Motor neuron (in vitro differentiated cells): ENCODE measurements at regions not wholly inside any gene's neighbourhood (a gene's known extent, or its start where the extent isn't known, plus 50 kb on each side); places are given as distances from the start of the nearest gene placed in this dataset.
A peak's percentile ranks its signal among the peaks of the same experiment; 100 is the strongest.
"Not testable (repeated sequence)": the region's sequence is repeated elsewhere in the genome, so short reads cannot be mapped to it uniquely, and the experiment has no call there.

Experiments used
- ATAC-seq, 8 experiments: fragments of 200-7000 bp; cut with Tn5 transposase; replicated peaks in 6 of 8; 2 replicates each; pipeline ENCODE4 v1.8.0; 2021; ENCODE audit warnings: mild to moderate bottlenecking in 8 of 8, moderate library complexity in 8 of 8
- H3K27ac ChIP-seq, 2 donors: fragments of 250-450 bp; sonication (Bioruptor Pico); 2 replicates each; pipeline ENCODE4 v1.9.0; 2021; ENCODE audit warnings: antibody characterized with exemption in 2 of 2, mild to moderate bottlenecking in 2 of 2, moderate library complexity in 1 of 2
- H3K4me1 ChIP-seq, 2 donors: fragments of 250-450 bp; sonication (Bioruptor Pico); replicated peaks in 1 of 2; 2 replicates each; pipeline ENCODE4 v1.6.1; 2021; ENCODE audit warnings: antibody characterized with exemption in 2 of 2, mild to moderate bottlenecking in 2 of 2, moderate library complexity in 1 of 2
- H3K4me3 ChIP-seq, 5 donors: fragments of 250-450 bp; sonication (Bioruptor Pico); 2 replicates each; pipeline ENCODE4 v1.9.0; 2021; ENCODE audit warnings: antibody characterized with exemption in 5 of 5, mild to moderate bottlenecking in 5 of 5, moderate library complexity in 4 of 5
- WGBS, 10 experiments: fragments of 450-650 bp; shearing (Covaris generic); methylation state at CpG; one replicate each; pipeline ENCODE4 v1.0.0; 2022; 5-methylcytosine and 5-hydroxymethylcytosine counted together
- in situ Hi-C, 9 experiments: fragments of 400-800 bp; cut with MboI; loops; one replicate each; pipeline ENCODE4 v1.15.0; 2021; ENCODE audit warnings: low sequenced_read_pairs in 9 of 9, low pct_unique_long_range_greater_than_20kb in 2 of 9; ENCODE audit not compliant: unreplicated experiment in 9 of 9

DNA sequence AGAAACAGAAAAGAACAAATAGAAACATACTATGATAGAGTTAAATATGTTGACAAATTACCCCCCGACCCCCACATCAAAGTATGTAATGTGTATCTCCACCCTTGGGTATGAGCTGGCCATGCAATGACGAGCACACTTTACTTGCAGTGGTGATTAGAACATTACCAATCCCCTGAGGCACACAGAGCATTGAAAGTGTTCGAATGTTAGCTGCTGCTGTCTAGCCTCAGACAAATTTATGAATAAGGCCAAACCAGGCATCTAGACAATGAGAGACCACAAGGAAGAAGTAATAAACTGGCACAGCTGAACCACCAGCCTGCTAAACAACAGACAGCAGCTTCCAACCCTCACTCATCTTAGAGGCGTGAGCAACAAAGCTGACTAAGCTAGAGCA, 380.5 kb downstream of the DSEL start:
- Histone ChIP-seq H3K4me1 (peaks cover 6 to 19% of the 10 kb centered on the region in 2 donors), H3K4me3 (no peak overlapping the region), H3K27ac (no peak overlapping the region)
- peak in 6 of 8 experiments; percentile 37 to 79 (median 72) for ATAC-seq
- 11 to 80% (median 33%) methylated on average over 1 to 4 of the region's 4 CpGs; no CpG with 5 or more reads in 1 of the 10 experiments for WGBS, 10 experiments
- in situ Hi-C loops, result no loop called here

DNA sequence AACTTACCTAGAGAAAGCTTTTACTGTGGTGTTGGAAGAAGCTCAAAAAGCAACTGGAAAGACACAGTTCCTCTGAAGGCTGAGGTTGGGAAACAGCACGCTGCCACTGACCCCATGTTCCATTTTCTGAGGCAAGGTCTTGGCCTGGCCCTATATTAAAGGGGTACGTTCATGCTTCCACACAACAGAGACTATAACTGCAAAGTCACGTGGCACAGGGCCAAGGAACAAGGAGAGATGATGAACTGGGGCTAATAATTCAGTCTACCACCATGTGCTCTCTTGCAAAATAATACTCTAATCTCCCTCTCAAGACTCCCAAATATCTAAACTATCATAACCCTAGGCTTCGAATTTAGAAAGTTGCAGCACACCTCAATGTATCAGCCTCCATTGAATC, 381.6 kb downstream of the DSEL start:
- peaks cover 6 to 22% of the 10 kb centered on the region in 2 donors for H3K4me1 ChIP-seq
- in situ Hi-C loops, result no loop called here
- H3K4me3 ChIP-seq, result no peak overlapping the region
- 0 to 100% (median 75%) methylated on average over 1 to 4 of the region's 4 CpGs; no CpG with 5 or more reads in 1 of the 10 experiments for WGBS, 10 experiments
- no peak overlapping the region for H3K27ac ChIP-seq
- ATAC-seq, result no peak

DNA sequence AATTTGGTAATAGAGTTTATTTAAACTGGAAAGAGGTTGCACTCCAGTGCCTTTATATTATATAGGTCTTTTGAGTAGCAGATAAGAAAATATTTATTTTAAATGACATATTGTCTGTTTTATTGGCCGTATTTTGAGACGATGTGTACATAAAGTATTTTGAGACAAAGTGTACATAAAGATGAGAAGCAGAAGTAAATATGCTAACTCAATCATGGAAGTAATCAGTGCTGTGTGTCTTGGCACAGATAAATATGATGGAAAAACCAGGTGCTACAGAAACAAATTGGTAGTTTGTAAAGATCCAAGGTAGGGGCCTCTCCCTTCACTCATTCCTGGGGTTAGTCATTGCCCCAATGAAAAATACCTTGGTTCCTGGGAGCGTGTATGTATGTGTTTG, 382.9 kb downstream of the DSEL start:
- in situ Hi-C loops, result no loop called here
- no peak overlapping the region for H3K4me3 ChIP-seq
- WGBS, 10 experiments, result 13 to 93% (median 56%) methylated on average over 2 to 3 of the region's 3 CpGs; no CpG with 5 or more reads in 2 of the 10 experiments

DNA sequence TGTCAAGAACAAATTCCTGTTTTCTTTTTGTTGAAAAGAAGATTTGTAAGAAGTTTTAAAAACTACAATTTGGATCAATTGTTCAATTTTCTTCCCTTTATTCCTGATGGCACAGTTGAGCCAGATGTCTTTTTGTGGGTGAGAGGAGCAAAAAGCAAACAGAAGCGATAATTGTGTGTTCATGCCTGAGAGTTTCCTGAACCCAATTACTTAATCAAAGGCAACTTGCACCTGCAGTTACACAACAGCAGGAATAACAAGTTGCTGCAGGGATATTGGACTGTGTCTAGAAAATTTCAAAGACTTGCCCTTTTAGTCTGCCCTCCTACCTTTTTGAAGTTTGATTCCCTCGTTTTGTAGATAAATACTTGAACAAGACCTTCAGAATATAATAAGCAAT, 383.6 kb downstream of the DSEL start:
- no peak for ATAC-seq
- in situ Hi-C loops, result no loop called here
- peaks cover 6 to 22% of the 10 kb centered on the region in 2 donors for H3K4me1 ChIP-seq
- no peak overlapping the region for H3K27ac ChIP-seq
- H3K4me3 ChIP-seq, result no peak overlapping the region
- WGBS, 10 experiments, result 30 to 85% (median 63%) methylated on average over 1 to 2 of the region's 2 CpGs; no CpG with 5 or more reads in 1 of the 10 experiments

More for the DNA sequence above, 382.9 kb downstream of the DSEL start:
- H3K27ac ChIP-seq, result no peak overlapping the region
- ATAC-seq, result peak in 1 of 8 experiments; percentile 18
- peaks cover 6 to 22% of the 10 kb centered on the region in 2 donors for H3K4me1 ChIP-seq

DNA sequence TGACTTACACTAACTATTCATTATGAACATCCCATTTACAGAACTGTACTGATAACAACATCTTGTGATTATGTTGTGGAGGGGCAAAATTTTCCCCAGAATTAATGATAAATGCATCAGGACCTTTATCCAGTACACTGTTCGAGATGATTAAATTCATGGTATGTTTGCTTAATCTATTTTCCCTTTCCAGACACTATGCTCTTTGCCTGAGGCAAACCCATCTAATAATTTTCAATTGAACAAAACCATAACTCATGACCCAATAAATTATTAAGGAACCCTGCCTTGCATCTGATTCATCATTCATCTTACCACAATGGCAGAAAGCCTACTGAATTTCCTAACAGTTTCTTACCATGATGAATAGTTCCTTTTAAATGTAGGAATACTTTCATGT, 385.0 kb downstream of the DSEL start:
- peak in 5 of 8 experiments; percentile 50 to 89 (median 67) for ATAC-seq
- Histone ChIP-seq H3K4me3 (no peak overlapping the region), H3K4me1 (peaks cover 6 to 22% of the 10 kb centered on the region in 2 donors), H3K27ac (no peak overlapping the region)
- in situ Hi-C loops, result no loop called here
- WGBS, 10 experiments, result 0 to 100% (median 44%) methylated on average over 1 of the region's 1 CpG; no CpG with 5 or more reads in 2 of the 10 experiments

DNA sequence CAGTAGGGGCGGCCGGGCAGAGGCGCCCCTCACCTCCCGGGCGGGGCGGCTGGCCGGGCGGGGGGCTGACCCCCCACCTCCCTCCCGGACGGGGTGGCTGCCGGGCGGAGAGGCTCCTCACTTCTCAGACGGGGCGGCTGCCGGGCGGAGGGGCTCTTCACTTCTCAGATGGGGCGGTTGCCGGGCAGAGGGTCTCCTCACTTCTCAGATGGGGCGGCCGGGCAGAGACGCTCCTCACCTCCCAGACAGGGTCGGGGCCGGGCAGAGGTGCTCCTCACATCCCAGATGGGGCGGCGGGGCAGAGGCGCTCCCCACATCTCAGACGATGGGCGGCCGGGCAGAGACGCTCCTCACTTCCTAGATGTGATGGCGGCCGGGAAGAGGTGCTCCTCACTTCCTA, 389.8 kb downstream of the DSEL start:
- ATAC-seq, H3K4me1 ChIP-seq, H3K27ac ChIP-seq, in situ Hi-C loops, H3K4me3 ChIP-seq: not testable (repeated sequence)
- WGBS, 10 experiments, result no CpG with 5 or more reads among the region's 32 CpGs

DNA sequence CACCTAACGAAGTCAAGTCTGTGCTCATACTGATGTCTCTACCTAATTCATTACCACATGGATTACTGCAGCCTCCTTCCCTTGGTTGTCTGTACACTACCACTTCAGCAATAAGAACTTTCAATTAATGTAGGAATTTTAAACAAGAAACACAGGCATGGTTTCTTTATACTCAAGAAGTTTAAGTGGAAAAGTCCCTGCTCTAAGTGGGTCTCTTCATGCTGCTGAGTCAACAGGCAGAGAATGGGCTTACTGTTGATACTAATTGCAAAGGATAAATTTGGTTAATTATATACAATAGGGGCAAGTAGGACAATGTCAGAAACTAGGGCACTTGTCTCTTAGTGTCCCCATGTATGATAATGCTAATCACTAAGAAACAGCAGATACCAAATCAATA, 392.6 kb downstream of the DSEL start:
- H3K27ac ChIP-seq, result no peak overlapping the region
- H3K4me3 ChIP-seq, result no peak overlapping the region
- in situ Hi-C loops, result no loop called here
- 13 to 100% (median 80%) methylated on average over 1 of the region's 1 CpG; no CpG with 5 or more reads in 4 of the 10 experiments for WGBS, 10 experiments
- no peak for ATAC-seq
- H3K4me1 ChIP-seq, result no peaks in the 10 kb centered on the region

DNA sequence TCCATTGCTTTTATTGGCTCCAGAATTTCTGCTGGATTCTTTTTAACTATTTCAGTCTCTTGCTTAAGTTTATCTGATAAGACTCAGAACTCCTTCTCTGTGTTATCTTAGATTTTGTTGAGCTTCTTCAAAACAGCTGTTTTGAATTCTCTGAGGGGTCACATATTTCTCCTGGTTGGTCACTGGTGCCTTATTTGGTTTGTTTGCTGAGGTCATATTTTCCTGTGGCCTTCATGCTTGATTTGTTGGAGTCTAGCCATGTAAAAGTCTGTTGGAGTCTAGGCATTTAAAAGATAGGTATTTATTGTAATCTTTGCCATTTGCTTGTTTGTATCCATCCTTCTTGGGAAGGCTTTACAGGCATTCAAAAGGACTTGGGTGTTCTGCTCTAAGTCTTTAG, 398.7 kb downstream of the DSEL start:
- in situ Hi-C loops, result no loop called here
- no peak for ATAC-seq
- Histone ChIP-seq H3K4me1 (no peaks in the 10 kb centered on the region), H3K27ac (no peak overlapping the region), H3K4me3 (no peak overlapping the region)

DNA sequence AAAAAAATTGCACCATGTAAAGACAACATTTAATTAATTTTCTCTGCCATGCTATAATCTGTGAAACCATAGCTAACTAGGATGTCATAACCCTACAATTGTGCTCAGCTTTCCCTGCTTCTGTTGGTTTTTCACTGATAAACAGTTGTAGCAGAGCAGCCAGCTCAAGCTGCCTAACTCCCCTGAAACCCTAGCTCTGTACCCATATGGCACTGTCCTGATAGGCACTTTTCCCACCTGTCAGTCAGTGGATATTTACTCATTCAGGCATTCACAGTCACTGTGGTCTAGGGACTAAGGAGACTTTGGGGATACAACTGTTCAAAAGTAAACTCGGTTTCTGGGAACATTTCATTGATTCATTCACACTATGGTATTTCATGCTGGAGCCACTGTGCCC, 407.0 kb downstream of the DSEL start:
- H3K4me1 ChIP-seq, result peaks cover 0 to 4% of the 10 kb centered on the region in 2 donors
- H3K27ac ChIP-seq, result no peak overlapping the region
- 0 to 100% (median 80%) methylated on average over 1 of the region's 1 CpG; no CpG with 5 or more reads in 1 of the 10 experiments for WGBS, 10 experiments
- H3K4me3 ChIP-seq, result no peak overlapping the region
- in situ Hi-C loops, result loop anchor here in 1 of 9 experiments (10.0 kb wide), 1 partner anchor 75 kb away; no protein-coding TSS in a partner anchor
- ATAC-seq, result no peak

DNA sequence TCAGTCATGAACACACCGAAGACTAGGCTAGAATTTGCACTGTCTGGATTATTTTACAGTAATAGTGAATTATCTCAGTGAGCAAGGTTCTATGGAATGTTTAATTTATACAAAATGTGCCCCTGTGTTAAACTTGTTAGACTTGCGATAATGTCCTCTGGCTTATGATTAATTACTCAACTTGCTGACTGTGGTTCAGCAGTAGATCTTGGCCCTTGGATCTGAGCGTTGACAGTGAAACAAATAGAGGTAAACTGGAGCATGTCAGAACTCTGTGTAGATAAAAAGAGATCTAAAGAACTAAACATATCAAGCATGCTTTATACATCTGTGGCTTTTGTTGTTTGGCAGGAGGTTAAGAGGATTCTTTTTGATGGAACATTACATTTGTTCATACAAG, 407.6 kb downstream of the DSEL start:
- in situ Hi-C loops, result loop anchor here in 1 of 9 experiments (10.0 kb wide), 1 partner anchor 76 kb away; no protein-coding TSS in a partner anchor
- no peak overlapping the region for H3K4me3 ChIP-seq
- H3K4me1 ChIP-seq, result peaks cover 0 to 4% of the 10 kb centered on the region in 2 donors
- H3K27ac ChIP-seq, result no peak overlapping the region
- no peak for ATAC-seq
- WGBS, 10 experiments, result 17 to 96% (median 70%) methylated on average over 1 to 3 of the region's 3 CpGs; no CpG with 5 or more reads in 2 of the 10 experiments

DNA sequence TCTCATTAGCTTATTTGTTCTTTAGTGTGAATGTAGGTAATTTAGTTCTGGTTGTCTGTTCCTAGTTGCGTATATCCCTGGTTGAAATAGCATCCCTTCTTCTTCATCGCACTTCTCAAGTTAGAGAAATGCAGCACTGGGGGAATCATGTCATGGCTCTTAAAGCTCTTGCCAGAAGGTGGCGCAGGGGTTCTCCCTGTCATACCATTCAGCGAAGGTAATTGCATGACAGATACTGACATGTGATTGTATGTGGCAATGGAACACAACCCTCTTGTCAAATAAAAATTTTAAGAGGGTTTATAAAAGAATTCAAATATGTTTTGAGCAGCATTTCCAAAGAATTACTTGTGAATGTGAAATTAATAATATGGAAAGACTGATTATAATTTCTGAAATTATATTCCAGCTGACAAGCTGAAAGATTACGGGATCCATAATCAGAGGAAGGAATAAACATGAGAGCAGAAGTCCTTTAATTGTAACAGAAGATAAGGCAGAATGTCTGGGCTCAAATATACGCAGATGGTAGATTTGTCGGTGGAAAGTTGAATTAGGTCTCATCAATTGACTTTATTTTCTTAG, 411.7 kb downstream of the DSEL start:
- peak; percentile 58 to 100 (median 86) for ATAC-seq
- in situ Hi-C loops, result loop anchor here in 1 of 9 experiments (10.0 kb wide), 1 partner anchor 80 kb away; no protein-coding TSS in a partner anchor
- 33 to 84% (median 59%) methylated on average over 2 to 6 of the region's 7 CpGs; no CpG with 5 or more reads in 1 of the 10 experiments for WGBS, 10 experiments
- Histone ChIP-seq H3K27ac (no peak overlapping the region), H3K4me3 (no peak overlapping the region), H3K4me1 (peaks cover 0 to 4% of the 10 kb centered on the region in 2 donors)

DNA sequence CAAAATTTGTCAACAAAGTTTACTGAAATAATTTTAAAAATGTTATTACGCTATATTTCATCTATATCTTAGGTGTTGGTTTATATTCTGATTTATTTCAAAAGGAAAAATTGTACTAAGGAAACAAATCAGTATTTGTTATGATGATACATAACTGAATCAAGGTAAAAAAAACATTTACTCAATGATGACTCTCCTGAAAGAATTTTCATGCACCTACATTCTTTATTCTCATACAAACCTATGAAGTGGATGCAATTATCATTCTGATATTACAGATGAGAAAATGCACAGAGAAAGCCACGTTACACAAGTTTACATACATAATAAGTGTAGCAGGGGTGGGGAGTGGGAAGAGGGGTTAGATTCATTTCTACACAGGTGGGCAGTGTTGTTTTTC, 422.4 kb downstream of the DSEL start:
- Histone ChIP-seq H3K4me1 (no peaks in the 10 kb centered on the region), H3K27ac (no peak overlapping the region), H3K4me3 (no peak overlapping the region)
- WGBS, 10 experiments, result 0 to 100% (median 81%) methylated on average over 1 to 2 of the region's 2 CpGs; no CpG with 5 or more reads in 1 of the 10 experiments
- in situ Hi-C loops, result loop anchor here in 1 of 9 experiments (25.0 kb wide), 1 partner anchor 93 kb away; no protein-coding TSS in a partner anchor
- no peak for ATAC-seq

DNA sequence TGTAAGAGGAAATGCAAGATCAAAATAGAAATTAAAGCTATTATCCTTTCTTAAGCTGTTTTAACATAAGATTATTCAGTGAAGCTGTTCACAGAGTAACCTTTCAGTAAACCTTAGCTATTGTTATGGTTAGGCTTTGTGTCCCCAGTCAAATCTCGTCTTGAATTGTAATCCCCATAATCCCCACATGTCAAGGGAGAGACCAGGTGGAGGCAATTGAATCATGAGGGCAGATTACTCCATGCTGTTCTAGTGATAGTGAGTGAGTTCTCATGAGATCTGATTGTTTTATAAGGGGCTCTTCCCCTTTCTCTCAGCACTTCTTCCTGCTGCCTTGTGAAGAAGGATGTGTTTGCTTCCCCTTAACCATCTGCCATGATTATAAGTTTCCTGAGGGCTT, 424.4 kb downstream of the DSEL start:
- Histone ChIP-seq H3K4me3 (no peak overlapping the region), H3K4me1 (no peaks in the 10 kb centered on the region), H3K27ac (no peak overlapping the region)
- WGBS, 10 experiments, result 0 to 80% (median 33%) methylated on average over 1 of the region's 1 CpG; no CpG with 5 or more reads in 1 of the 10 experiments
- no peak for ATAC-seq
- in situ Hi-C loops, result loop anchor here in 1 of 9 experiments (25.0 kb wide), 1 partner anchor 95 kb away; no protein-coding TSS in a partner anchor
